HepG2 (cell line): ENCODE measurements at regions not wholly inside any gene's neighbourhood (a gene's known extent, or its start where the extent isn't known, plus 50 kb on each side); places are given as distances from the start of the nearest gene placed in this dataset.

Experiments used
- ATAC-seq: fragments of 200-7000 bp; cut with Tn5 transposase; 3 replicates; pipeline ENCODE4 v1.9.1; 2020; ENCODE audit warnings: mild to moderate bottlenecking, moderate library complexity
- BruUV-seq: library from RNA; stranded (reverse); fragments of 400-500 nt; replicated peaks from 2 replicates; lab custom pipeline; 2021; lab: Mats Ljungman, UMichigan
- CTCF ChIA-PET: fragments of 300-600 bp; formaldehyde crosslinking; extraction: SDS; loops from one replicate; lab custom pipeline; 2021; ENCODE audit warnings: low total read pairs, inconsistent platforms, low intra/inter-chr PET ratio; lab: Yijun Ruan, JAX
- POLR2A ChIA-PET: fragments of 350-600 bp; sonication (Branson Sonifier 250); formaldehyde crosslinking; loops from one replicate; lab custom pipeline; 2020; ENCODE audit warnings: antibody characterized with exemption, inconsistent platforms; lab: Yijun Ruan, JAX
- DNase-seq: peaks from one replicate; pipeline ENCODE4 v3.0.0-alpha.2; 2015; ENCODE audit warnings: low spot score
- FAIRE-seq: peaks from 3 replicates; lab custom pipeline; 2011; peaks lifted over from hg19 to GRCh38; lab: Jason Lieb, UNC
- H2AFZ ChIP-seq: one replicate; pipeline ENCODE4 v1.6.1; 2011; ENCODE audit warnings: low read length, inconsistent platforms
- H3K27ac ChIP-seq: fragments of 300-600 bp; 3 replicates; pipeline ENCODE4 v1.8.0; 2011; ENCODE audit warnings: mixed run types, mild to moderate bottlenecking, mixed read lengths, low read length, inconsistent platforms; ENCODE audit not compliant: insufficient read depth; ENCODE audit errors: extremely low read length
- H3K27me3 ChIP-seq, 2 experiments: fragments of 200-600 bp in 1 of 2; 2 replicates in 1 of 2; 3 replicates in 1 of 2; pipeline versions ENCODE4 v1.6.0 to v1.8.0; 2011; ENCODE audit warnings: low read length in 2 of 2, mild to moderate bottlenecking in 2 of 2, moderate library complexity in 2 of 2, inconsistent platforms in 1 of 2; ENCODE audit not compliant: insufficient read depth in 2 of 2, control insufficient read depth in 1 of 2
- H3K36me3 ChIP-seq, 2 experiments: fragments of 200-600 bp in 1 of 2; replicated peaks in 1 of 2; 2 replicates in 1 of 2; 3 replicates in 1 of 2; pipeline versions ENCODE4 v1.5.1 to v1.8.0; 2011; ENCODE audit warnings: low read length in 2 of 2, inconsistent platforms in 1 of 2; ENCODE audit not compliant: insufficient read depth in 2 of 2, control insufficient read depth in 1 of 2
- H3K4me1 ChIP-seq: 2 replicates; pipeline ENCODE4 v1.5.1; 2012; ENCODE audit warnings: low read length, inconsistent platforms; ENCODE audit not compliant: insufficient read depth
- H3K4me2 ChIP-seq: 2 replicates; pipeline ENCODE4 v1.6.0; 2011; ENCODE audit warnings: low read depth, low read length, inconsistent platforms
- H3K4me3 ChIP-seq, 3 experiments: fragments of 200-600 bp in 1 of 3; sonication (generic), shearing (Covaris generic) in 1 of 3; replicated peaks in 1 of 3; 2 replicates each; pipeline ENCODE4 v1.5.1; 2011 to 2016; ENCODE audit warnings: low read length in 3 of 3, inconsistent platforms in 2 of 3, low read depth in 2 of 3, mild to moderate bottlenecking in 2 of 3, control low read depth in 1 of 3, mixed read lengths in 1 of 3; ENCODE audit not compliant: insufficient read depth in 1 of 3
- H3K79me2 ChIP-seq: one replicate; pipeline ENCODE4 v1.6.1; 2011; ENCODE audit warnings: low read length, inconsistent platforms; ENCODE audit not compliant: insufficient read depth
- H3K9ac ChIP-seq: 2 replicates; pipeline ENCODE4 v1.6.0; 2011; ENCODE audit warnings: mild to moderate bottlenecking, low read depth, low read length, inconsistent platforms; ENCODE audit not compliant: insufficient read depth
- H3K9me3 ChIP-seq: 2 replicates; pipeline ENCODE4 v1.5.1; 2012; ENCODE audit warnings: mild to moderate bottlenecking, low read length
- H4K20me1 ChIP-seq: 2 replicates; pipeline ENCODE4 v1.6.0; 2011; ENCODE audit warnings: inconsistent platforms, mild to moderate bottlenecking, low read length, moderate library complexity; ENCODE audit not compliant: insufficient read depth
- FOXA1 ChIP-seq, 2 experiments: fragments of 450-650 bp in 1 of 2; sonication (generic) in 1 of 2; formaldehyde crosslinking in 1 of 2; IDR thresholded peaks; 2 replicates each; pipeline versions ENCODE4 v1.4.0 to v1.6.1; 2016 to 2020; ENCODE audit warnings: missing genetic modification reagents in 1 of 2
- FOXK1 ChIP-seq: sonication (generic); formaldehyde crosslinking; IDR thresholded peaks from 2 replicates; pipeline ENCODE4 v1.4.0; 2020; ENCODE audit warnings: low read depth, missing genetic modification reagents, borderline replicate concordance
- GTF3A ChIP-seq: sonication (generic); formaldehyde crosslinking; conservative IDR thresholded peaks from 2 replicates; pipeline ENCODE4 v1.4.0; 2020; ENCODE audit warnings: mild to moderate bottlenecking, missing genetic modification reagents
- MAFF ChIP-seq: IDR thresholded peaks from 2 replicates; pipeline ENCODE4 v1.6.1; 2011; ENCODE audit warnings: low read depth, low read length, improper control_type of control experiment
- MAFK ChIP-seq, 2 experiments: IDR thresholded peaks in 1 of 2; conservative IDR thresholded peaks in 1 of 2; 2 replicates each; pipeline ENCODE4 v1.6.1; 2011; ENCODE audit warnings: improper control_type of control experiment in 2 of 2, low read length in 2 of 2
- NFE2L2 ChIP-seq: fragments of 150-350 bp; IDR thresholded peaks from 2 replicates; pipeline ENCODE4 v1.6.1; 2014; ENCODE audit warnings: low read length
- NFRKB ChIP-seq: fragments of 450-650 bp; IDR thresholded peaks from 2 replicates; pipeline ENCODE4 v1.6.1; 2017
- PHF5A ChIP-seq: IDR thresholded peaks from one replicate; pipeline ENCODE4 v1.6.1; 2018; ENCODE audit warnings: low read depth, missing genetic modification reagents; ENCODE audit not compliant: unreplicated experiment
- SNAI1 ChIP-seq: sonication (generic); formaldehyde crosslinking; IDR thresholded peaks from 2 replicates; pipeline ENCODE4 v1.5.0; 2020; ENCODE audit warnings: mild to moderate bottlenecking, missing genetic modification reagents, borderline replicate concordance
- SOX6 ChIP-seq, 2 experiments: fragments of 450-650 bp in 1 of 2; sonication (generic) in 1 of 2; formaldehyde crosslinking in 1 of 2; IDR thresholded peaks; 2 replicates each; pipeline versions ENCODE4 v1.4.0 to v1.6.1; 2017 to 2020; ENCODE audit warnings: antibody characterized with exemption in 1 of 2, mild to moderate bottlenecking in 1 of 2, missing genetic modification reagents in 1 of 2
- TOE1 ChIP-seq: sonication (generic); formaldehyde crosslinking; IDR thresholded peaks from 2 replicates; pipeline ENCODE4 v1.4.0; 2020; ENCODE audit warnings: mild to moderate bottlenecking, missing genetic modification reagents
- ZFP1 ChIP-seq: IDR thresholded peaks from 2 replicates; pipeline ENCODE4 v1.6.1; 2016
- ZNF496 ChIP-seq: sonication (generic); formaldehyde crosslinking; IDR thresholded peaks from 2 replicates; pipeline ENCODE4 v1.8.1; 2023; ENCODE audit warnings: mild to moderate bottlenecking, moderate library complexity, missing genetic modification reagents; ENCODE audit not compliant: insufficient replicate concordance
- ZNF883 ChIP-seq: sonication (generic); formaldehyde crosslinking; IDR thresholded peaks from 2 replicates; pipeline ENCODE4 v1.5.1; 2020; ENCODE audit warnings: mild to moderate bottlenecking, missing genetic modification reagents; ENCODE audit errors: not compliant biosample characterization
- WGBS: methylation state at CpG from one replicate; pipeline ENCODE4 v1.1.6; 2017; ENCODE audit warnings: low lambda C conversion rate; 5-methylcytosine and 5-hydroxymethylcytosine counted together
- in situ Hi-C: cut with HindIII; loops from 2 replicates; pipeline ENCODE4 v1.10.0; 2017; ENCODE audit warnings: low pct_unique_long_range_greater_than_20kb; ENCODE audit not compliant: extremely low pct_ligation_motif_present
- intact Hi-C: fragments of 100-400 bp; cut with micrococcal nuclease; formaldehyde crosslinking; loops from one replicate; pipeline ENCODE4 v1.10.0; 2022; ENCODE audit not compliant: unreplicated experiment
- TF ChIP-seq, protein P1 (sequence below): sonication (generic); formaldehyde crosslinking; IDR thresholded peaks from 2 replicates; pipeline ENCODE4 v1.4.0; 2020; ENCODE audit warnings: missing genetic modification reagents, borderline replicate concordance
- TF ChIP-seq, protein P2 (sequence below): sonication (generic); formaldehyde crosslinking; IDR thresholded peaks from 2 replicates; pipeline ENCODE4 v1.5.1; 2020; ENCODE audit warnings: missing genetic modification reagents, mild to moderate bottlenecking, borderline replicate concordance

- H3K4me3 ChIP-seq, result no peak overlapping the region
- intact Hi-C loops, result no loop called here
- CTCF ChIA-PET, result no interaction called here
- H2AFZ ChIP-seq, result no peak overlapping the region
- no peak for FAIRE-seq
- WGBS, result 0% methylated on average over 1 of the region's 1 CpG
- no peaks in the 10 kb centered on the region for H3K79me2 ChIP-seq
- no peak overlapping the region for H3K4me2 ChIP-seq
- no peak for DNase-seq
- no peaks in the 10 kb centered on the region for H3K36me3 ChIP-seq
- H4K20me1 ChIP-seq, result no peaks in the 10 kb centered on the region
- no peak overlapping the region for H3K9ac ChIP-seq
- TF ChIP-seq ZFP1 (CRISPR knock-in tag), result no peak
- peak; percentile 89 to 95 for TF ChIP-seq MAFK (conservative IDR thresholded peaks at IDR 0.05 in 1 of 2, IDR thresholded peaks at IDR 0.05 in 1 of 2; ENCODE audit: low read length in 2 of 2)
- TF ChIP-seq NFE2L2, result 0 out of 2 replicates have a peak, but pooled peaks have one; percentile 41
- TF ChIP-seq MAFF, result peak; percentile 92
- no peak for TF ChIP-seq PHF5A (CRISPR knock-in tag)
- TF ChIP-seq FOXK1 (CRISPR knock-in tag), result no peak
- H3K27ac ChIP-seq, result no peak overlapping the region
- H3K4me1 ChIP-seq, result no peaks in the 10 kb centered on the region
- BruUV-seq, result no TSS peak
- ATAC-seq, result no peak
- no peaks in the 10 kb centered on the region for H3K27me3 ChIP-seq
- no peaks in the 10 kb centered on the region for H3K9me3 ChIP-seq
- POLR2A ChIA-PET, result no interaction called here
- in situ Hi-C loops, result no loop called here
These were observed 651.5 kb upstream of the CADM2 start for GRCh38 chr3:84307339-84307738.

GRCh38 chr3:84308379-84308778 is 650.4 kb upstream of the CADM2 start:
- no peaks in the 10 kb centered on the region for H4K20me1 ChIP-seq
- no peak overlapping the region for H2AFZ ChIP-seq
- H3K36me3 ChIP-seq, result no peaks in the 10 kb centered on the region
- POLR2A ChIA-PET, result no interaction called here
- H3K27me3 ChIP-seq, result no peaks in the 10 kb centered on the region
- 2% methylated on average over 3 of the region's 3 CpGs for WGBS
- CTCF ChIA-PET, result no interaction called here
- H3K4me2 ChIP-seq, result no peak overlapping the region
- H3K4me3 ChIP-seq, result no peak overlapping the region
- intact Hi-C loops (no loop called here), in situ Hi-C loops (no loop called here)
- H3K9me3 ChIP-seq, result no peaks in the 10 kb centered on the region
- no peak overlapping the region for H3K9ac ChIP-seq
- no TSS peak for BruUV-seq
- ATAC-seq (no peak), DNase-seq (no peak), FAIRE-seq (no peak)
- no peaks in the 10 kb centered on the region for H3K79me2 ChIP-seq
- H3K27ac ChIP-seq, result no peak overlapping the region
- H3K4me1 ChIP-seq, result no peaks in the 10 kb centered on the region
- TF ChIP-seq, protein P1, sequence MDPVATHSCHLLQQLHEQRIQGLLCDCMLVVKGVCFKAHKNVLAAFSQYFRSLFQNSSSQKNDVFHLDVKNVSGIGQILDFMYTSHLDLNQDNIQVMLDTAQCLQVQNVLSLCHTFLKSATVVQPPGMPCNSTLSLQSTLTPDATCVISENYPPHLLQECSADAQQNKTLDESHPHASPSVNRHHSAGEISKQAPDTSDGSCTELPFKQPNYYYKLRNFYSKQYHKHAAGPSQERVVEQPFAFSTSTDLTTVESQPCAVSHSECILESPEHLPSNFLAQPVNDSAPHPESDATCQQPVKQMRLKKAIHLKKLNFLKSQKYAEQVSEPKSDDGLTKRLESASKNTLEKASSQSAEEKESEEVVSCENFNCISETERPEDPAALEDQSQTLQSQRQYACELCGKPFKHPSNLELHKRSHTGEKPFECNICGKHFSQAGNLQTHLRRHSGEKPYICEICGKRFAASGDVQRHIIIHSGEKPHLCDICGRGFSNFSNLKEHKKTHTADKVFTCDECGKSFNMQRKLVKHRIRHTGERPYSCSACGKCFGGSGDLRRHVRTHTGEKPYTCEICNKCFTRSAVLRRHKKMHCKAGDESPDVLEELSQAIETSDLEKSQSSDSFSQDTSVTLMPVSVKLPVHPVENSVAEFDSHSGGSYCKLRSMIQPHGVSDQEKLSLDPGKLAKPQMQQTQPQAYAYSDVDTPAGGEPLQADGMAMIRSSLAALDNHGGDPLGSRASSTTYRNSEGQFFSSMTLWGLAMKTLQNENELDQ (CRISPR knock-in tag), result no peak
- TF ChIP-seq ZNF496 (no peak), TOE1 (no peak), SOX6 (IDR thresholded peaks at IDR 0.05) (no peak), SOX6 (CRISPR knock-in tag; IDR thresholded peaks at IDR 0.05) (no peak), NFRKB (no peak), FOXA1 (IDR thresholded peaks at IDR 0.05) (no peak), FOXA1 (CRISPR knock-in tag; IDR thresholded peaks at IDR 0.05) (no peak), GTF3A (CRISPR knock-in tag) (no peak), ZNF883 (CRISPR knock-in tag) (no peak), SNAI1 (CRISPR knock-in tag) (no peak)
- TF ChIP-seq, protein P2, sequence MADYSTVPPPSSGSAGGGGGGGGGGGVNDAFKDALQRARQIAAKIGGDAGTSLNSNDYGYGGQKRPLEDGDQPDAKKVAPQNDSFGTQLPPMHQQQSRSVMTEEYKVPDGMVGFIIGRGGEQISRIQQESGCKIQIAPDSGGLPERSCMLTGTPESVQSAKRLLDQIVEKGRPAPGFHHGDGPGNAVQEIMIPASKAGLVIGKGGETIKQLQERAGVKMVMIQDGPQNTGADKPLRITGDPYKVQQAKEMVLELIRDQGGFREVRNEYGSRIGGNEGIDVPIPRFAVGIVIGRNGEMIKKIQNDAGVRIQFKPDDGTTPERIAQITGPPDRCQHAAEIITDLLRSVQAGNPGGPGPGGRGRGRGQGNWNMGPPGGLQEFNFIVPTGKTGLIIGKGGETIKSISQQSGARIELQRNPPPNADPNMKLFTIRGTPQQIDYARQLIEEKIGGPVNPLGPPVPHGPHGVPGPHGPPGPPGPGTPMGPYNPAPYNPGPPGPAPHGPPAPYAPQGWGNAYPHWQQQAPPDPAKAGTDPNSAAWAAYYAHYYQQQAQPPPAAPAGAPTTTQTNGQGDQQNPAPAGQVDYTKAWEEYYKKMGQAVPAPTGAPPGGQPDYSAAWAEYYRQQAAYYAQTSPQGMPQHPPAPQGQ (CRISPR knock-in tag), result no peak
